Upper lobe of left lung (tissue), 4 donors: ENCODE measurements at regions not wholly inside any gene's neighbourhood (a gene's known extent, or its start where the extent isn't known, plus 50 kb on each side); places are given as distances from the start of the nearest gene placed in this dataset.

Experiments
- CTCF ChIP-seq, 6 experiments: fragments of 450-650 bp in 4 of 6; fragments of 200-600 bp in 2 of 6; sonication (generic) in 2 of 6; IDR thresholded peaks; one replicate each; pipeline ENCODE4 v1.5.1; 2016 to 2019; ENCODE audit warnings: antibody characterized with exemption in 6 of 6
- EP300 ChIP-seq, 4 donors: sonication (generic); formaldehyde crosslinking; IDR thresholded peaks; one replicate each; pipeline ENCODE4 v1.5.1; 2017; ENCODE audit warnings: antibody characterized with exemption in 4 of 4, control low read depth in 2 of 4
- POLR2A ChIP-seq, 4 donors: fragments of 450-650 bp; IDR thresholded peaks; one replicate each; pipeline ENCODE4 v1.5.1; 2016 to 2017; ENCODE audit warnings: antibody characterized with exemption in 4 of 4, mild to moderate bottlenecking in 2 of 4

GRCh38 chr17:65307081-65307960 is 170.2 kb downstream of the RGS9 start:
- no peak for TF ChIP-seq POLR2A (IDR thresholded peaks at IDR 0.05)
- no peak for TF ChIP-seq CTCF (IDR thresholded peaks at IDR 0.05)
- no peak for TF ChIP-seq EP300 (IDR thresholded peaks at IDR 0.05)
